ENCODE measurements at regions not wholly inside any gene's neighbourhood (a gene's known extent, or its start where the extent isn't known, plus 50 kb on each side); places are given as distances from the start of the nearest gene placed in this dataset.

DNA sequence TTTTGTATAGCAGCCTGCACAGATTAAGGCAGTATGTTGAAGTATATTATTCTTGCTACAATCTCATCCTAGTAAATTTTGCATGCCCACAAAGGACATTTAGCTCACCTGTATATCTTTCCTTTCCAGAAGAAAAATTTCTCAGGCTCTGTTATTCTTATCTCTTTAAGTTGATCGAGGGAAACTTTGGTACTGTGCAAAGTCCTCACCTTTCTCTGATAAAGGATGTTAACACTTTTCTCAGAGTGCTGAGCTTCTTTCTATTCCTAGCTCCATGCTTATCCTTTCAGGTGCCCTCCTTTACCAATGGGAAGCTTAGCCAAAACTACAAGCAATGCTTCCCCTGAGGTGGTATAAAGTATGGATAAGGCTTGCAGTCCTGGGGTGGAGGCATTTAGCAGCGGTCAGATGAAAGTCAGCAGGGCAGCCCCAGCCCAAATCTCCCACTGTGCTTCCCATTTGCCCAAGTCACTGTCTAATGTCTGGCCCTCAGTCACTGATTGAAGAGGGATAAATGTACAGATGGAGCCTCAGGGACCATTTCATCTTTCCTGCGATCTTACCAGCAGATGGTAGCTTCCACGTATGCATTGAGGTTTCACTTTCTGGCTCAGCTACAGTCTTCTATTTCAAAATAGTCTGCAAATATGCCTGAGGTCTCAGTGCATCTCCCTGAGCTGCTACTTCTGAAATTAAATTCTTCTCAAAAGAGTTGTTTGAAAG lies 127.8 kb upstream of the P2RY1 start:
- no peak for DNase-seq (ENCODE audit: extremely low read depth, low read depth, low spot score)

DNA sequence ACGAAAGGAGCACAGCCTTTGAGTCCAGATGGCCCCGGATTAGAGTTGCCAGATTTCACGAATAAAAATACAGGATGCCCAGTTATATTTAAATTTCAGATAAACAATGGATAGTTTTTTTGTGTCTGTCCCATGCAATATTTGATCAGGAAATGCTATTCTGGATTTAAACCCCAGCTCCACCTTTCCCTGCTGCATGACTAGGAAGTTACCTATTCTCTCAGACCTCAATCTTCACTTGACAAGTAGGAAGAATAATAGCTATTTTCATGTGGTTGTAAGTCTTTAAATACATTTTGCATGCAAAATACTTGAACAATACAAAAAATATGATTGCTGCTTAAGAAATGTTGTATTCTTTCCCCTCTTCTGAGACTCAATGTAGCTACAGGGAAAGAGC lies 125.3 kb upstream of the P2RY1 start:
- no peak for DNase-seq (ENCODE audit: extremely low read depth, low read depth, low spot score)

DNA sequence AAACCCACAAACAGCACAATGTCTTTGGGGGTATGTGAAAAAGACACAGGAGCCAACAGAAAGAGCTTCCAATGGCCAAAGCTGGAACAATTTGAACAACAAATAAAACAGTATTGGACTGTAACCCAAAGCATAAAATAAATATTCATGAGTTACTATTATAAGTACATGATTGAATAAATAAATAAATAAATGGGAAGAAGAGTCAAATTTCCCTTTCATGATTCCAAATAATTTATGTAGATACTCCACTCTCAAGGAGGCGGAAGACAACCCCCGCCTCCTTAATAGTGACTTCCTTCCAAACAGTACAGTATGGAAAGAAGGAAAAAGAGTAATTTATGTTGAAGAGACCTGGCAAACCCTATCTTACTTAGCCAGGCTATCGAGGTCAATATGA lies 124.4 kb upstream of the P2RY1 start:
- DNase-seq (ENCODE audit: extremely low read depth, low read depth, low spot score): no peak

DNA sequence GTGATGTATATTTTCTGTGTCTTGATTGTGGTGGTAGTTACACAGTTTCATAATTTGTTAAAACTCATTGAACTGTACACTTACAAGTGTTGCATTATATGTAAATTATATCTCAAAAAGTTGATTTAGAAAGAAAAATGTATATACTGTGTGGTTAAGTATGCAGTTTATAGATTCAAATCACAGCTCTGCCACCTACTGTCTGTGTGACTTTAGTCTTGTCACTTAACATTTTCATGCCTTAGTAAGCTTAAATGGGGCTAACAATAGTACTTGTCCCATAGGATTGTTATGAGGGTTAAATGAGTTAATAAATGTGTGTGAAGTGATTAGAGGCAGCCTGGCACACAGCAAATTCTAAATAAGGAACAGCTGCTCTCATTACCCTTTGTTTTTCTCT lies 120.9 kb upstream of the P2RY1 start:
- DNase-seq (ENCODE audit: extremely low read depth, low read depth, low spot score): no peak

DNA sequence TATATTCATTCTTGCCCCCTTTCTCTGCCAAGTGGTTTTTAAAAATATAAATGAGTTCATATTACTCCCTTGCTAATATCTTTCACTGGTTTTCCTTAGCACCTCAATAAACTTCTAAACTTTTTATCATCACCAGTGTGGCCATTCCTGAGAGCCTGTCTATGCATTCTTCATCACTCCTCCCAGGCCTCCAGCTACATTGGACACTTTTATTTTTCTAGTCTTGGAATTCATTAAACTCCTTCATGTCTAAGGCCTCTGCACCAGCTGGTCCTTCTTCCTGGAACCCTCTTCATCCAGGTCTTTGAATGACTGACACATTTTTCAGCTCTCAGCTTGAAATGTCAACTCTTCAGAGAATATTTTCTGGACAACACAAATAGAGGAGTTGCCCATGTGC lies 120.4 kb upstream of the P2RY1 start:
- no peak for DNase-seq (ENCODE audit: extremely low read depth, low read depth, low spot score)

DNA sequence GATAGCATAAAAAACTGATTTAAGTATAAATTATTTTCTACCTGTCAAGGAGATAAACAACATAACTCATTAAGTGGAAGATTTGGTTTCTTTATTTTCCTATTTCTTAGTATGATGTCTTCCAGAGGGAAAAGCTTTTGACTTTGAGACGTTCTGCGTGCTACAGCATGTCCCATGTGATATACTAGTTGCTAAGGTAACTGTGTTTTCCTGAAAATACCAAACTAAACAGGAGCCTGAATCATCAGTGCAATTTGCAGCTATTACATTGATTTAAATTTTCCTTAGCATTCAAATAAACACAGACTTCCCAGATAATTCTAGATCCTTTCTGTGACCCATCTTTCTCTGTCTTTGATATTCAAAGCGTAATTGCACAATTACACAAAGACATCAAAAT lies 117.7 kb upstream of the P2RY1 start:
- DNase-seq (ENCODE audit: extremely low read depth, low read depth, low spot score): no peak

DNA sequence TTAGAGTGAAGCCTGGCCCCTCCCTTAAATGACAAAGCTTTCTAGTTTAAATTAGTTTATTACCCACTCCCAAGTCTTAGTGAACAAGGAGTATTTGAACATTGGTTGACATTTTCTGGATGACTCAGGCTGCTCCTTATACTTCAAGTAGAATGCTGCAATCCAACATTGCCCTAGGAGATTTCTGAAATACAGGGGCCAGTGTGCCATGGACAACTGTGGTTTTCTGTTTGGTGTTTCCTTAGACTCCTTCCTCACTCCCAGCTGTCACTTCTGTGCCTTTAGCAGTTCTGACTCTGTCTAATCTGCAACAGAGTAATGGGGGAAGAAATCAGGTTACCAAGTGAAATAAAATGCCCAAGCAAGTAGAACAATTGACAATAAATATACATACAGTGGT lies 116.1 kb upstream of the P2RY1 start:
- no peak for DNase-seq (ENCODE audit: extremely low read depth, low read depth, low spot score)

DNA sequence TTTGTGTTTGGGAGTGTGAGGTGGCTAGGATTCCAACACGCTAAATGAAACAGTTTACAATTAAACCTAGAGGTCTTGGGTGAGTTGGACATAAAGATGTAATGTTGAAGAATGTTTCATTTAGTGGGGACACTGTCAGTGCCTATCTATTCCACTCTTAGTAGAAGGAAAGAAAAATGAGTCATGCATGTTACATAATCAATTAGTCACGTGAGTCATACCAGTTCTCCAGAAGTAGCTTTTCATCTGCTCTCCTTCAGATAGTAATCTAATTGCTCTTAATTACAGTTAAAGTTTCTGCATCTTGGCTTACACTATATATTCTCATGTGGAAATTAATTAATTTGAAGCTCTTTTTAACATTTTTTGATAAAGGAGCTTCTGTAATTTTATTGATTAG lies 115.7 kb upstream of the P2RY1 start:
- DNase-seq (ENCODE audit: extremely low read depth, low read depth, low spot score): no peak

DNA sequence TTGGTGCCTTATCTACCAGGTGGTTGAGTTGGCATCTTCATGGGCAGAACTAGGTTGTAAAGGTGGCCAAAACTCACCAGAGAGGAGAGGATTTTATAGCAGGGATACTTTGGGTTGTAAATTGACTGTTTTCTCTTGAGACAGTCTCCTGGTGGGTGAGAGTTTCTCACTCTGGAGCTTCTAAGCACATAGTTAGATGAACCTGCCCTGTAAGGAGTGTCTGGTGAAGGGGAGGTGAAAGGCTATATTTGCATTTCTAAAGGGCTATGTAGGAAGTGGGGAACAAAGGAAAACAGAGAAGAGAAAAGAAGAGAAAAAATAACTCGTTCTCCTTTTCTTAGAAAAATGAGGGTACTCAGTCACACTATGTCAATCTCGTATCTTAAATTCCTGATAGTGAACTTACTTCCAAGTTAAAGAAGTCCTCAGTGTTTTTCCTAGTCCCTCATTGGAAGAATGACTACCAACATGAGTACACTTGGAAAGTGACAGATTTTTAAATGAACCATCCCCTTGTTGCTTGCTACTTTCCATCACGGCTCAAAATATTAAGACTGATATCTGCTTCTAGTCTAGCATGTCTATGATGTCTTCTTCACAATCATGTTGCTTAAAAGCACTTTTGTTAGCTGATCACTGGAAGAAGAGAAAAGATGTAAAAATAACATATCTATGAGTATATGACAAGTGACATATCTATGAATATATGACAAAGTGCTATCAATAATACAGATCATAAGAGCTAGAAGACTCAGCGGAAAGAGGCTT lies 113.8 kb upstream of the P2RY1 start:
- no peak for DNase-seq (ENCODE audit: extremely low read depth, low read depth, low spot score)

DNA sequence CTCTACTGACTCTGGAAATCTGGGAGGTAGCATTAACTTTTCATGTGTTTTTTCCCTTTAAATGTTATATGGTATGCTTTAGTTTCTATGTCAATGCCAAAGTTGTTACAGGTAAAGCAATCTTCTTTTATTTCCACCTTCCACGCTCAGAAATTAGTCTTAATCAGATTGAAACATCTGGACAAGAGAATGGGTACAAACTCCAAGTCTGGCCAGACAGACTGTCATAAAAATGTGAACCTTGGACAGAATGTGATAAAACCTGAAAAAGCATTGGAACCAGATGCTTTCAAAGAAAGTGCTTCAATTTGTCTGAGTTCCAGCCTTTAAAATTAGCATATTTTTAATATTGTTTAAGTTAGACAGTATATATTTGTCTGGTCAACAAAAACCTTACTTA lies 110.7 kb upstream of the P2RY1 start:
- DNase-seq (ENCODE audit: extremely low read depth, low read depth, low spot score): no peak

DNA sequence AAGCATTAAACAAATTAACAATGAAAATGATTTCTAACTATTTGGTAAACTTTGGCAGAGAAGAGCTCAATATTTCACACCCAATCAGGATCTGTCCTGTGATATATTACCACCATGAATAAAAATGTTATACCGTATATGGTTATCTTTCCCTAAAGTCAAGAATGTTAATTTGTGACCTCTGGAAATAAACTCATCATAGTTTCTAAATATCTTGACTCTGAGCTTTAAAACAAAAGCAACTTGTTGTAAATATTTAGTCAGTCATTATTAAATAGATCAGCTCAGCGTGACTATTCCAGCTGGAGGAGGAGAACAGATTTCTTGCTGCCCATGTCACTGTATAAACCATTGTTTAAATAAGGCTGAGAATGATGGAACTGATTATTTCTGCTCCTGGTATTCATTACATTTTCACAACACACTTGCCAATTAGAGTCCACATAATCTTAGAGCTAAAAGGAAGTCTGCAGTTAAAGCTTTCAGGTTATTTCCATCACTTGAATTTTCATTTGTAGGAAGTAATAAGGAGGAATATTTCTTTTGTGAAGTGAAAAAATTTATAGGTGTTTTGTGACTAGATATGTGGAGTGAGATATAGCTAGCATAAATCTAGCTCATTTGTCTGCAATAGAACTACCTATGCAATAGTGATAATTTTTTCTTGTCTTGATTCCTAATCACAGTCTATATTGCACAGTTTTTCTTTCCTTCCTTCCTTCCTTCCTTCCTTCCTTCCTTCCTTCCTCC lies 106.5 kb upstream of the P2RY1 start:
- DNase-seq (ENCODE audit: extremely low read depth, low read depth, low spot score): no peak

DNA sequence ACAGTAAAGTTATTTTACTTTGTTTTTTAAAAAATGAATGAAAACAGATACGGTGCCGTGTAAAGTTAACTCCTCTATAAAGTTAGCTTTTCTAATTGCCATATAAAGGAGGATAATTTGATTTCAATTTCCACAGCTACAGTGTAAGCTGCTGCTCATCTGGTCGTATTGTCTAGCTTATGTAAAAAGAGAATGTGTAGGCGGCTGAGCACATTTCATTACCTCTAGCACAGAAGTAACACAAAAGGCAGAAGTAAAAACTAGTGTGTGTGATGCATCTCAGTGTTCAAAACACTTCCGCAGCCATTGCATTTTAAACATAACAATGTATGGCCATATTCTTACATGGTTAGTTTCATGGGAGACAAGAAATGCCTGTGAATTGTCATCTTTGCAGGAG lies 105.0 kb upstream of the P2RY1 start:
- no peak for DNase-seq (ENCODE audit: extremely low read depth, low read depth, low spot score)

DNA sequence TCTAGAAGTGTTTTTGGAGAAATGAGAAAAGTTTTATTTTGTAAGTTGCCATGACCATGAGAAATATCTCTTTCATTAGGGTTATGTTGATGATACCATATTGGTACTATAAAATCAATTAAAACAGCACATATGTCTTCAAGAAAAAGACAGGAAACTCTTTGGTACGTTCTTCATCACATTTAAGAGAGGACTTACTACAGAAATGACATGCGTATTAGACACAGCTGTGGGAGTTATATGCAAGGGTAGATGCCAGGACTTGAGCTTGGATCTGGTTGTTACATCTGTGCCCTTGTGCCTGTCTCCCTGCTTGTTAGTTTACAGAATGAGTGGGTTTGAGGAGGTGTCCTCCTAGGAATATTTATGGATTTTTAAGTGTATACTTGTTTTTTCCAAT lies 103.4 kb upstream of the P2RY1 start:
- no peak for DNase-seq (ENCODE audit: extremely low read depth, low read depth, low spot score)

DNA sequence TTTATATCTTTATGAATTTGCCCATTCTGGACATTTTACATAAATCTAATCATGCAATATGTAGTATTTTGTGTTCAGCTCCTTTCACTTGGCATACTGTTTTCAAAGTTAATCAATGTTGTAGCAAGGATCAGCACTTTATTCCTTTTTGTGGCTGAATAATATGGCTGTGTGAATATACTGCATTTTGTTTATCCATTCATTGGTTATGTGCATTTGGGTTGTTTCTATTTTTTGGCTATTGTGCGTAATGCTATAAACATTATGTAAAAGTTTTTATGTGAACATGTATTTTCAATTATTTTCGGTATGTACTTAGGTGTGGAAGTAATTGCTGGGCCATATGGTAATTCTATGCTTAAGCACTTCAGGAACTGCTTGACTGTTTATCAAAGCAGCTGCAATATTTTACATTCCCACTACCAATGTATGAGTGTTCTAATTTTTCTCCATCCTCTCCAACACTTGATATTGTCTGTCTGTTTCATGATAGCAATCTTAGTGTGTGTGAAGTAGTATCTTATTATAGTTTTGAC lies 101.3 kb upstream of the P2RY1 start:
- DNase-seq (ENCODE audit: extremely low read depth, low read depth, low spot score): no peak

DNA sequence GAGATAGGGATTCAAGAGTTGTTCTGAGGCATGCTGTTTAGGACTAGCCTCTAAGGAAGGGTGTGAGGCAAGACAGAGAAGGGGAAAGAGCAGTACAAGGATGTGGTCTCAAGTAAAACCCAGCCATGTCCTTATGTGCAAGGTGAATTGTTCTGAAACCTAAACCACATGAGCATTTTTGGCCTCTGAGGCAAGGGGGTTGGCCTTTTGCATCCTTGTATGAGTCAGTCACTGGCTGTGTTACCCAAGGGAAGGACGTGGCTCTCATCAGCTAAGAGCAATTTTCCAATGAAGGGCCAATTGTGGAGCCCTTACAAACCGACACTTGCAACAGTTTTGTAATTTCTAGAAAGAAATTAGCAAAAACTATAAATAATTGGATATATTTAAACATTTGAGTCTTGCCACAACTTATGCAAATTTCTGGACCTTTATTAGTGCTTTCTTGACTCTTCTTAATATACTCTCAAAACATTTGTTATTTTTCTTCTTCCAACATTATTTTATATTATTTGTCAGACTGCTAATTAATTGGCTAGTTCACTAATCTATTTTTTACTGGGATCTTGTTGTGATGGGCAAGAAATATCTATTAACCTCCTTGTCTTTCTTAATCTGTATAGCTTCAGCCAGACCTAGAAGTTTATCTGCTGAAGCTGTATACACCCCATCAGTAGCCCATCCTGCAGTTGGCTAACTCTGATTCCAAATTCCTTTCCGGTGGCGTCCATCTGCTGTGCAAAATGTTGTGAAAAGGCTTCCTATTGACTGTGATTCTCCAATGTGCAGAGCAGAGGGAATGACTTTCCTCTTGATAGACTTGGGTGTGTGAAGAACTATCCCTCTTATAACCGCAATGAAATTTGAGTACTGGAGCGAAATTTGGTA lies 97.7 kb upstream of the P2RY1 start:
- no peak for DNase-seq (ENCODE audit: extremely low read depth, low read depth, low spot score)

DNA sequence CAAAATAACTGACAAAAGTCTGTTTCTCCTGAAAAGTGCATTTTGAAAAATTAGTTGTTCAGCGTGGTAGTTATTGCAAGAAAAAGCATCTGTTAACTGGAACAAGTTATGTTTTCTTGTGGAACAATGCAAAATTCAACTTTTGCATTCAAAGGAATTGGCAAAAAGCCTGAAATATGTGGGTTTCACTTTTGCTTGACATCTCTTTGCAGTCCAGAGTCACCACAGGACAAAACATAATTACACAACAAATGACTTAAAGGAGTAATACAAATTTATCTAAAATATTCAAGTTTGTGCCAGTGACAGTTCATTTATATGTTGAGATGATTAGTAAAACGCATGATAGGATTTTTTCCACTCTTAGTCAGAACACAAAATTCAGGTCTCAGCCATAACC lies 96.3 kb upstream of the P2RY1 start:
- DNase-seq (ENCODE audit: extremely low read depth, low read depth, low spot score): no peak

DNA sequence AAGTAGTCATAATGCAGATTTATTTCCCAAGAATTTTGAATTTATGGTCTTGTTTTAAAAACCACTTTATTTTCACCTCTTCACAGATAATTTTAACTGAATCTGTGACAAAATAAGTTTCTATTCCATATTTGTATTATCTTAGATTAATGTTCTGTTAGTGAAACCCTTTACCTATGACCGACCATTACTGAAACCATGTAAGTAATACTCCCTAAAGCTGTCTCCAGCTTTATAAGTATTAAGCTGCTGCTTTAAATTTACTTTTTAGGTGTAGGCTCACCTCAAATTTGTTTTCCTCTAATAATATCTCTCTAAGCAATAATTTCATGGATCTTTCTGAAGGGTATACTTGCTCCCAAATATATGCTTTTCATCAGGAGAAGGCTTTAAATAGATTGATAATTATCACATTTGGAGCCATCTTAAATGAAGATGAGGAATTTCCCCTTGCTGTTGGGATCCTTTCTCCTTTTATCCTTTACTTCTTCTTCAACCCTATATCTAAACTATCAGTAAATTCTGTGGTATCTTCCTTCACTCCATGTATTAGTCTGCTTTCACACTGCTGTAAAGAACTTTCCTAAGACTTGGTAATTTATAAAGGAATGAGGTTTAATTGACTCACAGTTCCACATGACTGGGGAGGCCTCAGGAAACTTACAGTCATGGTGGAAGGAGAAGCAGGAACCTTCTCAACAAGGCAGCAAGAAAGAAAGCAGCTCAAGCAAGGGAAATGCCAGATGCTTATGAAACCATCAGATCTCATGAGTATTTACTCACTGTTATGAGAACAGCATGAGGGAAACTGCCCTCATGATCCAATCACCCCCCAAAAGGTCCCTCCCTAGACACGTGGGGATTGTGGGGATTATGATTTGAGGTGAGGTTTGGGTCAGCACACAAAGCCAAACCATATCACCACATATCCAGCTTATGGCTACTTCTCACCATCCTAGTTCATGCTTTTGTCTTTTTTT lies 92.3 kb upstream of the P2RY1 start:
- no peak for DNase-seq (ENCODE audit: extremely low read depth, low read depth, low spot score)

DNA sequence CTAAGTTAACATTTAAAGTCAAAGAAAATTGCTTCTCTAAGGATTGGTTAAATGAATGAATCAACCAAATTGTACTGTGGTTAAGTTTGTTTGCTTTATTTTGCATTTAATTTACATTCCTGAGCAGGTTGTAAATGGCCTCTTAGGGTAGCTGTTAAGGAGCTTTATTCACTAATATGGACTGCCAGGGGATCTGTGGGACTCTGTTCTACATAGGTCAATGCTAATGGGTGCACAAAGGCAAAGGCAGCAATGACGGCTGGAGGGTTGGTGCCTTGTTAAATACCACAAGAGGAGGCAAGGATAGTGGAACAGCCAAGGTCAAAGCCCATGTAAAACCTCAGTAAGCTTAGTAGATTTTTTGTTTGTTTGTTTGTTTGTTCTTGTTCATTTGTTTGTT lies 89.3 kb upstream of the P2RY1 start:
- DNase-seq (ENCODE audit: extremely low read depth, low read depth, low spot score): no peak

DNA sequence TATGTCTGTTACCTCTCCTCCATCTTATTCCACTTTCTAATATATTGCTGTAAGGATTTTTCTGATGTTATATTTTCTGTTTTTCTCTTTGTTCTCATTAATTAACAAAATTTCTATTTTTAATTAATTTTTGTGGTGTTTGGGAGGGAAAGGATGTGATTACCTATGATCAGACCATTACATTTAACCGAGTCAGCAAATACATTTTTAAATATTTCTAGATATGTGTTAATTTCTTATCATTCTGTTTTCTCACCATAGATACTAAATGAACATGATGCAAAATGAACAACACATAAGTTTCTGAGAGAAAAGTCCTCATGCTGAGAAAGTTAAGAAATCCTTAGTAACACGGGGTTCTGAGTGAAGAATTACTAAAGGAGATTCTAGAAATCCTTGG lies 80.6 kb upstream of the P2RY1 start:
- DNase-seq (ENCODE audit: extremely low read depth, low read depth, low spot score): no peak
